CD4-positive, CD25-positive, alpha-beta regulatory T cell (primary cell): ENCODE measurements at regions not wholly inside any gene's neighbourhood (a gene's known extent, or its start where the extent isn't known, plus 50 kb on each side); places are given as distances from the start of the nearest gene placed in this dataset.

Experiments used
- ATAC-seq, 2 donors: fragments of 150-1000 bp; cut with Tn5 transposase; one replicate each; pipeline ENCODE4 v1.10.0; 2021; ENCODE audit warnings: low read depth in 2 of 2, moderate number of reproducible peaks in 2 of 2, moderate library complexity in 1 of 2
- DNase-seq, 3 donors: peaks; one replicate each; pipeline versions ENCODE4 v3.0.0 to v3.0.0-alpha.2; 2012 to 2022; ENCODE audit warnings: mixed read lengths in 1 of 3
- H3K27ac ChIP-seq: one replicate; pipeline ENCODE4 v1.7.0; 2013; ENCODE audit warnings: mild to moderate bottlenecking, low read length; ENCODE audit not compliant: insufficient read depth, poor library complexity, severe bottlenecking
- H3K27me3 ChIP-seq: one replicate; pipeline ENCODE4 v1.7.0; 2013; ENCODE audit warnings: low read length; ENCODE audit not compliant: control insufficient read depth, insufficient read depth
- H3K36me3 ChIP-seq: one replicate; pipeline ENCODE4 v1.7.0; 2013; ENCODE audit warnings: mild to moderate bottlenecking, low read length, moderate library complexity; ENCODE audit not compliant: control insufficient read depth, insufficient read depth
- H3K4me1 ChIP-seq: 2 replicates; pipeline ENCODE4 v1.7.0; 2013; ENCODE audit warnings: mild to moderate bottlenecking, low read length; ENCODE audit not compliant: insufficient read depth, control insufficient read depth, poor library complexity, severe bottlenecking
- H3K4me3 ChIP-seq: one replicate; pipeline ENCODE4 v1.7.0; 2013; ENCODE audit warnings: low read depth, mild to moderate bottlenecking, low read length, moderate library complexity
- H3K9me3 ChIP-seq, 2 experiments: 1 replicate in 1 of 2; 2 replicates in 1 of 2; pipeline ENCODE4 v1.7.0; 2013; ENCODE audit warnings: low read length in 2 of 2, mild to moderate bottlenecking in 1 of 2, moderate library complexity in 1 of 2; ENCODE audit not compliant: control insufficient read depth in 2 of 2
- H3K27ac Mint-ChIP-seq, 3 donors: one replicate each; pipeline ENCODE4 v1.8.0; 2020 to 2022; ENCODE audit warnings: mild to moderate bottlenecking in 3 of 3, mixed read lengths in 3 of 3, moderate library complexity in 2 of 3
- H3K27me3 Mint-ChIP-seq: one replicate; pipeline ENCODE4 v1.8.0; 2022; ENCODE audit warnings: mild to moderate bottlenecking, mixed read lengths
- H3K36me3 Mint-ChIP-seq: one replicate; pipeline ENCODE4 v1.8.0; 2020; ENCODE audit warnings: mixed read lengths
- H3K4me1 Mint-ChIP-seq, 4 donors: one replicate each; pipeline ENCODE4 v1.8.0; 2020 to 2022; ENCODE audit warnings: mixed read lengths in 4 of 4, mild to moderate bottlenecking in 1 of 4
- H3K4me3 Mint-ChIP-seq, 4 donors: one replicate each; pipeline ENCODE4 v1.8.0; 2020 to 2022; ENCODE audit warnings: mild to moderate bottlenecking in 4 of 4, mixed read lengths in 4 of 4, moderate library complexity in 3 of 4
- H3K9me3 Mint-ChIP-seq, 7 donors: one replicate each; pipeline ENCODE4 v1.8.0; 2020 to 2022; ENCODE audit warnings: mixed read lengths in 7 of 7, mild to moderate bottlenecking in 3 of 7, moderate library complexity in 2 of 7

- H3K4me3 Mint-ChIP-seq, result no peak overlapping the region
- no peak overlapping the region for H3K4me3 ChIP-seq
- no peaks in the 10 kb centered on the region for H3K9me3 ChIP-seq
- H3K27ac Mint-ChIP-seq, result peak overlapping the region in 1 of 3 donors; percentile 11
- no peaks in the 10 kb centered on the region for H3K36me3 ChIP-seq
- H3K27ac ChIP-seq, result no peak overlapping the region
- no peaks in the 10 kb centered on the region for H3K36me3 Mint-ChIP-seq
- ATAC-seq (peak in 1 of 2 donors; percentile 37), DNase-seq (peak in 1 of 3 donors; percentile 83)
- H3K27me3 Mint-ChIP-seq, result no peaks in the 10 kb centered on the region
- H3K27me3 ChIP-seq, result peaks cover 3% of the 10 kb centered on the region
- no peaks in the 10 kb centered on the region for H3K9me3 Mint-ChIP-seq
- H3K4me1 Mint-ChIP-seq, result peaks cover 0 to 10% (median 0%) of the 10 kb centered on the region in 4 donors
- H3K4me1 ChIP-seq, result no peaks in the 10 kb centered on the region
Measured at GRCh38 chr1:244239261-244239770, 188.2 kb downstream of the ZBTB18 start.

- H3K27ac Mint-ChIP-seq, result no peak overlapping the region
- H3K4me1 Mint-ChIP-seq, result peaks cover 0 to 10% (median 0%) of the 10 kb centered on the region in 4 donors
- no peak overlapping the region for H3K4me3 Mint-ChIP-seq
- H3K27ac ChIP-seq, result no peak overlapping the region
- no peaks in the 10 kb centered on the region for H3K36me3 Mint-ChIP-seq
- H3K9me3 Mint-ChIP-seq, result no peaks in the 10 kb centered on the region
- no peak overlapping the region for H3K4me3 ChIP-seq
- H3K4me1 ChIP-seq, result no peaks in the 10 kb centered on the region
- ATAC-seq (no peak), DNase-seq (no peak)
- no peaks in the 10 kb centered on the region for H3K27me3 Mint-ChIP-seq
- H3K27me3 ChIP-seq, result peaks cover 3% of the 10 kb centered on the region
- no peaks in the 10 kb centered on the region for H3K36me3 ChIP-seq
- no peaks in the 10 kb centered on the region for H3K9me3 ChIP-seq
Measured at GRCh38 chr1:244241438-244241837, 190.4 kb downstream of the ZBTB18 start.

- Mint-ChIP-seq H3K9me3 (no peaks in the 10 kb centered on the region), H3K27me3 (no peaks in the 10 kb centered on the region), H3K27ac (no peak overlapping the region), H3K36me3 (no peaks in the 10 kb centered on the region), H3K4me1 (peaks cover 0 to 10% (median 0%) of the 10 kb centered on the region in 4 donors), H3K4me3 (no peak overlapping the region)
- no peaks in the 10 kb centered on the region for H3K4me1 ChIP-seq
- H3K36me3 ChIP-seq, result no peaks in the 10 kb centered on the region
- ATAC-seq (no peak), DNase-seq (peak in 1 of 3 donors; percentile 57)
- H3K4me3 ChIP-seq, result no peak overlapping the region
- H3K27me3 ChIP-seq, result peaks cover 8% of the 10 kb centered on the region
- no peaks in the 10 kb centered on the region for H3K9me3 ChIP-seq
- no peak overlapping the region for H3K27ac ChIP-seq
Measured at GRCh38 chr1:244242446-244242845, 191.4 kb downstream of the ZBTB18 start.

- peaks cover 0 to 4% (median 0%) of the 10 kb centered on the region in 4 donors for H3K4me1 Mint-ChIP-seq
- Histone ChIP-seq H3K27me3 (peaks cover 8% of the 10 kb centered on the region), H3K36me3 (no peaks in the 10 kb centered on the region), H3K9me3 (no peaks in the 10 kb centered on the region), H3K4me3 (no peak overlapping the region), H3K4me1 (no peaks in the 10 kb centered on the region), H3K27ac (no peak overlapping the region)
- no peak overlapping the region for H3K4me3 Mint-ChIP-seq
- DNase-seq (no peak), ATAC-seq (no peak)
- no peak overlapping the region for H3K27ac Mint-ChIP-seq
- H3K27me3 Mint-ChIP-seq, result no peaks in the 10 kb centered on the region
- no peaks in the 10 kb centered on the region for H3K36me3 Mint-ChIP-seq
- H3K9me3 Mint-ChIP-seq, result no peaks in the 10 kb centered on the region
Measured at GRCh38 chr1:244246334-244246733, 195.3 kb downstream of the ZBTB18 start.

GRCh38 chr1:244248426-244248825, 197.3 kb downstream of the ZBTB18 start:
- no peak overlapping the region for H3K27ac Mint-ChIP-seq
- ATAC-seq (no peak), DNase-seq (no peak)
- Histone ChIP-seq H3K9me3 (no peaks in the 10 kb centered on the region), H3K36me3 (no peaks in the 10 kb centered on the region), H3K27ac (no peak overlapping the region), H3K4me1 (no peaks in the 10 kb centered on the region), H3K27me3 (peaks cover 4% of the 10 kb centered on the region), H3K4me3 (no peak overlapping the region)
- no peaks in the 10 kb centered on the region for H3K27me3 Mint-ChIP-seq
- no peaks in the 10 kb centered on the region for H3K36me3 Mint-ChIP-seq
- H3K9me3 Mint-ChIP-seq, result no peaks in the 10 kb centered on the region
- no peak overlapping the region for H3K4me3 Mint-ChIP-seq
- no peaks in the 10 kb centered on the region for H3K4me1 Mint-ChIP-seq

- DNase-seq (no peak), ATAC-seq (no peak)
- H3K4me3 Mint-ChIP-seq, result no peak overlapping the region
- H3K27ac Mint-ChIP-seq, result no peak overlapping the region
- no peak overlapping the region for H3K4me3 ChIP-seq
- no peak overlapping the region for H3K27ac ChIP-seq
- no peaks in the 10 kb centered on the region for H3K4me1 Mint-ChIP-seq
- no peaks in the 10 kb centered on the region for H3K27me3 Mint-ChIP-seq
- H3K36me3 ChIP-seq, result no peaks in the 10 kb centered on the region
- H3K4me1 ChIP-seq, result no peaks in the 10 kb centered on the region
- peaks cover 0 to 1% (median 0%) of the 10 kb centered on the region in 7 donors for H3K9me3 Mint-ChIP-seq
- H3K36me3 Mint-ChIP-seq, result no peaks in the 10 kb centered on the region
- H3K9me3 ChIP-seq, result peaks cover 0 to 2% of the 10 kb centered on the region in 2 experiments
- no peaks in the 10 kb centered on the region for H3K27me3 ChIP-seq
Measured at GRCh38 chr1:244252211-244252610, 199.5 kb downstream of the ADSS2 start.

GRCh38 chr1:244254467-244254866, 197.2 kb downstream of the ADSS2 start:
- Mint-ChIP-seq H3K27me3 (peaks cover 4% of the 10 kb centered on the region), H3K36me3 (no peaks in the 10 kb centered on the region), H3K27ac (no peak overlapping the region), H3K9me3 (peaks cover 0 to 1% (median 0%) of the 10 kb centered on the region in 7 donors), H3K4me3 (no peak overlapping the region), H3K4me1 (no peaks in the 10 kb centered on the region)
- no peaks in the 10 kb centered on the region for H3K4me1 ChIP-seq
- no peaks in the 10 kb centered on the region for H3K36me3 ChIP-seq
- no peak for ATAC-seq
- H3K4me3 ChIP-seq, result no peak overlapping the region
- DNase-seq, result no peak
- H3K27ac ChIP-seq, result no peak overlapping the region
- peaks cover 0 to 2% of the 10 kb centered on the region in 2 experiments for H3K9me3 ChIP-seq
- H3K27me3 ChIP-seq, result no peaks in the 10 kb centered on the region

- no peak for DNase-seq
- Histone ChIP-seq H3K9me3 (peaks cover 0 to 2% of the 10 kb centered on the region in 2 experiments), H3K27ac (no peak overlapping the region), H3K4me1 (no peaks in the 10 kb centered on the region), H3K36me3 (no peaks in the 10 kb centered on the region), H3K27me3 (no peaks in the 10 kb centered on the region), H3K4me3 (no peak overlapping the region)
- no peaks in the 10 kb centered on the region for H3K36me3 Mint-ChIP-seq
- ATAC-seq, result no peak
- no peak overlapping the region for H3K27ac Mint-ChIP-seq
- peaks cover 4% of the 10 kb centered on the region for H3K27me3 Mint-ChIP-seq
- H3K4me3 Mint-ChIP-seq, result no peak overlapping the region
- no peaks in the 10 kb centered on the region for H3K4me1 Mint-ChIP-seq
- H3K9me3 Mint-ChIP-seq, result peaks cover 0 to 1% (median 0%) of the 10 kb centered on the region in 7 donors
Measured at GRCh38 chr1:244255426-244255965, 196.2 kb downstream of the ADSS2 start.
